Anterior cingulate cortex (tissue), 58 donors: ENCODE measurements at regions not wholly inside any gene's neighbourhood (a gene's known extent, or its start where the extent isn't known, plus 50 kb on each side); places are given as distances from the start of the nearest gene placed in this dataset.
"Not testable (repeated sequence)": the region's sequence is repeated elsewhere in the genome, so short reads cannot be mapped to it uniquely, and the experiment has no call there.

Experiments
- DNase-seq, 58 donors: peaks; one replicate each; lab custom pipeline; 2025; lab: John Stamatoyannopoulos, UW

DNA sequence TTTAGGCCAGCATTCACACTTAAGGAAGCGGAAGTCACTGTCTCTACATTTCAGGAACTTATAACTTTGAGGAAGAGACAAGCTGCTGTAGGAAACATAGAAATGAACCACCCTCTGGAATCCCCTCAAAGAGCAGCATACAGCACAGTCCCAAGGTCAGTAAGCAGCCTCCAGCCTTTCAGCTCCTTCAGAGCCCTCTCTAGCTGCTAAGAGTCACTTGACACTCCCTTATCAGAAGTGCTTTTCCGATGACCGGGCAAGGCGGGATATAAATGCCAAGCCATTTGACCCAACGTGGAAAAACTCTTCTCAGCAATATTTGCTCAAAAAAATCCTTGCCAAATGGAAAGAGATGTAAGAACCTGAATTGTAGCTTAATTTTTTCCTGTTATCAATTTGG lies 1284.3 kb downstream of the XPNPEP1 start:
- no peak for DNase-seq

DNA sequence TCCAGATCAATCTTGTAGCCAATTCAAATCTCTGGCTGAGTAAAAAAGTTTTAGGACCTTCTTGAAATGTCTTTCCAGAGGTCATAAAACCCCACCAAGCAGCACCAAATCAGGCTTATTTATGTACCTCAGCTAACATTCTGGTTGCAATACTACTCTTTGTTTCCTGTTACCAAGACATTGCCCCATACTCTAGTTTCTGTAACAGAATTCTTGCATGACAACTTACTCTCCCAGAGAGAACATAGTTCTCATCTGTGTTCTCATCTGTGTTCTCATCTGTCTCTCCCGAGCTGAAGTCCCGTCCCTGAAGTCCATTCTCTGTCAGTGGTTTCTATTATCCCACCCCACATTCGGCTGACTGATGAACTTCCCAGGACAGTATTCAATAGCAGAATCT lies 1285.1 kb downstream of the XPNPEP1 start:
- no peak for DNase-seq

DNA sequence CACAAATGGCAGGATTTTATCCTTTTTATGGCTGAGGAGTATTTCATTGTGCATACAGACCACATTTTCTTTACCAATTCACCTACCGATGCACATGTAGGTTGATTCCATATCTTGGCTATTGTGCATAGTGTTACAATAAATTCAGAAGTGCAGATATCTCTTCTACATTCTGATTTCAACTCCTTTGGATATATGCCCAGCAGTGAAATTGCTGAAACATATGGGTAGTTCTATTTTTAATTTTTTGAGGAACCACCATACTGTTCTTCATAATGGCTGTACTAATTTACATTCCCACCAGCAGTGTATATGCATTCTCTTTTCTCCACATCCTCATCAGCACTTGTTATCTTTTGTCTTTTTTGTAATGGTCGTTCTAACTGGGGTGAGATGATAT lies 1290.3 kb downstream of the XPNPEP1 start:
- no peak for DNase-seq

DNA sequence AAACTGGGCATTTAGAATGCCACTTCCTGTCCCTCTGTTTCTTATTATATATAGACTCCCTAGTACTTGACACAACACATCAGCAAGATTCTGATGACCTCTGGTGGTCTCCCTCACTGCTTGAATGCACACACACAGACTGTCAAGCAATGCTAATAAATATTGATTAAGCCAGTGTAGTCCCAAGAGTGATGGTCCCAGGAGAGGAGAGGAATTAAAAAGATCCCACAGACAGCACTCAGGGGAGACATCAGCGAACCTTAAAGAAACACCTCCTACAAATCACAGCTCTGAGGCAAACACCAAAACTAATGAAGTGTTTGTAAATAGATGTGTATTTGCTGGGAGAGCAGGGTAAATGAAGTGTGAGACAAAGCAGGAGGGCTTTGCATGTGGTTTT lies 1291.2 kb downstream of the XPNPEP1 start:
- no peak for DNase-seq

DNA sequence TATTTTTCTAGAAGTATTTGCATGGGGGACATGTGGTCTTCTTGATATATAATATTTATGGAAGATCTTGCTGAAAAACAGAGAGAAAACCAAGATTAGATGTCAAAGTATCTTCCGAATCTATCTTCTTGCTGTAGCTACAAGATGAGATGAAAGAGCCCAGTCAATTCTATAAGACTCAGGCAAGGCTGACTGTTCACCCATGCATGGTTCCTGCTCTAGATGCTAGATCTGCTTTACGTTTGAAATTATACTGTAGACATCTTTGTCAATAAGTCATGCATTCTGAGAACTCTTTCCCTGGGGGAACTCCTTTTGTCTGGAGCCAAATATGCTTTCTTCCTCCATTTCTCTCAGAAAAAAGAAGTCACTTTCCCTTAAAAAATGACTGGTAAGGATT lies 1292.0 kb downstream of the XPNPEP1 start:
- no peak for DNase-seq

DNA sequence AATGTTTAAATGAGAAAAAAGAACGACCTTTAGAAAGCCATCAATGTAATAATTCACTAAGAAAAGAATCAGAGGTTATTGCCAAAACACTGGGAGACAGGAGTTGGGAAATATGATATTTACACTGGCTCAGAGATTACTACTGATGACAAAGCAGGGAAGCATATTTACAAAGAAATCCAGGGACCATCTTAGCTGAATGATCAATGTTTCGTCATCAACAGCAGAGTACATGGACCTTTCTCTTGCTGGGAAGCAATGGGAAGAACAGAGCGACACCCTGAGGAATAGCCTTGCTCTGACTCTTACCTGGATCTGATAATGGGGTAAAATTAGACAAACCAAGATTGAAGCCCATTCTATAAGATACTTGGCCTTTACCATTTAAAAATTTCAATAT lies 1293.5 kb downstream of the XPNPEP1 start:
- DNase-seq: no peak

DNA sequence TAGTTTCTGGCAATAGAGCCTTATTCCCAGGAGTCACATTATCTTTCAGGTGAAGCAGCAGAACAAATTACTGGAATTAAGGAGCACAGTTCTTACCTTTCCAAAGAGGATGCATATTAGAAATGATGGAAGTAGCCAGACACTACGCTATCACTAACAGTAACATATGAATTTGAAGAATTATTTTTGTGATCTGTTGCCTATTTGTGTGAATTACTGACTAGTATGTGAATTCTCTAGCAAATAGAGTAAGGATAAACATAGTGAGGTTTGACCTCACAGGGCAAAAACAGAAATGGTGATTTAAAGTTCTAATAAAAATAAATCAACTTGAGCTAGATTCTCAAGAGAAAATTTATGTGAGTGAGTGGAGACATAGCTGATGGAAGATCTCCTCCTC lies 1299.3 kb downstream of the XPNPEP1 start:
- DNase-seq: no peak

DNA sequence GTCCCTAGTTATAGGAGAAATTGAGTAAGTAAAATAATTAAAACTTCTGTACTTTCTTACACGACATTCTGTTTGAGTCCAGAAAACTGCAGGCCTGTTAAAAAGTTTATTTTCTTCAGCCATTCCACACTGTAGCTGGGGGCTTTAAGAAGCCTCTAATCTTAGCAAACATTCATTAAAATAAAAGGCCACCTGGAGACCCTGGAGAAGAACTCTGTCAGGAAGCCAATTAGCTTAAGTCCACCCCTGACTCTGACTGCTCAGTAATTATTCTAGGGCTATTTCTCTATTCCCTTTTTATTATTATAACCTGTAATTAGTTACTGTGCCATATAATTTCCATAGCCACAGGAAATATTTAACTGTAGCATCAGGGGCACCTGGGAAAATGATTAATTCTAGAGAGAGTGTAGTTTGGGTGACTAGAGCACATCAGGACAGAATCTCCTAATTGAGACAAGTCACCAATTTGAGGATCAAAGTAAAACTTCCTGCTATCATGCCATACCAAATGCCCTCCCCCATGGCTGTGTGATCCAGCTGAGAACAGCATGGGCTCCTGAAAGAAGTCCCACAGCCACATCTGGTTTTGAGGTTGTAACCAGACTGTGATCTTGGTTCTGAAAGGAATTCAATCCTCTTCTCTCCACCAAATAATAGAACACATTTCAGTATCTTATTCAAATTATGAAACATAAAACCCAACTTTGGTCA lies 1302.3 kb downstream of the XPNPEP1 start:
- no peak for DNase-seq

DNA sequence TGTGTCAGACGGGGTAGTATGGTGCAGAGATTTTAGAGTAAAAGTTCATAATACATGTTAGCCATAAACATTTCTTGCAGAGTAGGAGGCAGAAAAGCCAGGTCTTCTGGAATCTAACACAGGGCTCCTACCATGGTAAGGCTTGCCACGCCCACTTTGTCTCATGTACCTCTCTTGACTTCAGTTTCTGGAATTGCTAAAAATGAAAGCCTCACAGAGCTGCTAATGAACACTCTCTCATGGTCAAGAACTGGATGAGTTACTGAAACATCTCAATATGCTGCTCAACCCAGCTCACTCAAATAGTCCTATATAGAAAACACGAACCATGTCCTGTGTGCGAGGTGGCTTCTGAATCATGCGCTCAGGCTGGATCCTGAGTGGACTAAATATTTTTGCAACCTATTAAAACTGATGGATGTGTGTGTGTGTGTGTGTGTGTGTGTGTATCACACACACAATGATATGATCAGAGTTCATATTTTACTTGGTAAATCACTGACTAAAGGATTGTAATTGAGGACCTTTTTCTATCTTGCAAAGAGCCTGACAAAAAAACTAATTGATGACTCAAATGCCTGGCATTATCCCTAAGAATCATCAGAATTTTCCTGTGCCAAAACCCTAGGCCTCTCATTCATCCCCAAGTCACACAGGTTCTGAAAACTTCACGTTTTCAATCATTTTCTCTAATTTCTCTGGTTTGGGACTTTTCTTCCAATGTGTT lies 1306.6 kb downstream of the XPNPEP1 start:
- DNase-seq: no peak

DNA sequence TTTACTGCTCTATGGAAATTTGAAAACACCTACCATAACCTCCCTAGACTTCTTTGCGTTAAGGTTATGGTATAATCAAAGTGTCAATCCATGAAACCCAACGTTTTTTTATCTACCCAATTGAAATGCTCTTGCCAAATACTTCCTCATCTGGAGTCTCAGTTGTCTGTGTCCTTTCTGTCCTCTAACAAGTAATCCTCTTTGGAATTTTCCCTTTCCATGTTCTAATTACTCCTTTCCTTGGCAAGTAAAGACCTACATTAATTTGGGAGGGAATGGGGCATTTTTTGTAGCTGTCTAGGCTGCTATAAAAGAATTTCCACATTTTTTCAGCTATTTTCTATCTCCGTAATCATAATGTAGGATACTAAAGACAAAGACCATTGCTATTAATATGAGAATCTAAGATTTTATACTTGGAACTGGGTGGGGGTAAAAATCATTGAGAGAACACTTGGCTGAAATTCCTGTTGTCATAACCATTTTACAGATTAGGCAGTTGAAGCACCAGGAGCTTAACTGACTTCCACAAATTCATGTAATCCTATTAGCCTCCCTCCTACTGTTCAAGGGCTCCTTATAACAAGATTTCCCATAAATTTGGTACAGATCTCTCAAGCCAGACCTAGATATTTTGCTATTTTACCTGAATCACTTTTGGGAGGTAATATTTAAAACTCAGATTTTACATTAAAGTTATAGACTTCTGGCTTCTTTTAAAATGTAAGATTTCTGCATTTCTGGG lies 1307.6 kb downstream of the XPNPEP1 start:
- no peak for DNase-seq

DNA sequence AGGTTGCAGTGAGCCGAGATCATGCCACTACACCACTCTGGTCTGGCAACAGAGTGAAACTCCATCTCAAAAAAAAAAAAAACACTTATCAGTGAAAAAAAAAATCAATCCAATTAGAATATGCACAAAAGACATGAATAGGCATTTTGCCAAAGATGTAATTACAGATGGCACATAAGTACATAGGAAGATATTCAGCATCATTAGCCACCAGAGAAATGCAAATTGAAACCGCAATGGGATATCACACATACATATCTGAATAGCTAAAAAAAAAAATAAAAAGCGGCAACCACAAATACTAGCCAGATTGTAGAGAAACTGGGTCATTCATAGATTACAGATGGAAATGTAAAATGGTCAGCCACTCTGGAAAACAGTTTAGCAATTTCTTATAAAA lies 1310.8 kb downstream of the XPNPEP1 start:
- no peak for DNase-seq

DNA sequence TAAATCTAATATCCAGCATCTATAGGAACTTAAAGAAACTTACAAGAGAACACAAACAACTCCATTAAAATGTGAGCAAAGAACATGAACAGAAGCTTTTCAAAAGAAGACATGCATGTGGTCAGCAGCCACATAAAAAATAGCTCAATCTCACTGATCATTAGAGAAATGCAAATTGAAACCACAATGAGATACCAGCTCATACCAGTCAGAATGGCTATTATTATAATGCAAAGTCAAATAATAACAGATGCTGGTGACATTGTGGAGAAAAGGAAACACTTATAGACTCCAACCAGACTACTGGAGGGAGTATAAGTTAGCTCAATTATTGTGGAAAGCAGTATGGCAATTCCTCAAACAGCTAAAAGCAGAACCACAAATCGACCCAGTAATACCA lies 1314.5 kb downstream of the XPNPEP1 start:
- DNase-seq: no peak

DNA sequence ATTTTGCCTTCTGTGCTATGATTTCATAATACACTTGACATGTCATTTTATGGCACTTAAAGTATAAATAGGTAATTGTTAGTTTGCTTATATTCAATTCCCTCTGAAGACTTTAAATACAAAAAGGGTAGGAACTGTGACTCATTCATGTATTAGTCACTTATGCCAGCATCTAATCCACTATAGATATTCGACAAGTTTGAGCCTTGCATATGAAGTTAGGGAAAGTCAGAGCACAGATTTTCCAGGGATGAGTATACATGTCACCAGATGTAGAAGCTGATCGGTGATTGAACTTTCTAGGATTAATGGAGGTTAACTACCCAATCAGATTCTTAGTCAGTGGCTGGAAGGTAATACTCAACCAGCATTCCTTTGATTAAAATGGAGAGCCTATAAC lies 1321.5 kb downstream of the XPNPEP1 start:
- no peak for DNase-seq

DNA sequence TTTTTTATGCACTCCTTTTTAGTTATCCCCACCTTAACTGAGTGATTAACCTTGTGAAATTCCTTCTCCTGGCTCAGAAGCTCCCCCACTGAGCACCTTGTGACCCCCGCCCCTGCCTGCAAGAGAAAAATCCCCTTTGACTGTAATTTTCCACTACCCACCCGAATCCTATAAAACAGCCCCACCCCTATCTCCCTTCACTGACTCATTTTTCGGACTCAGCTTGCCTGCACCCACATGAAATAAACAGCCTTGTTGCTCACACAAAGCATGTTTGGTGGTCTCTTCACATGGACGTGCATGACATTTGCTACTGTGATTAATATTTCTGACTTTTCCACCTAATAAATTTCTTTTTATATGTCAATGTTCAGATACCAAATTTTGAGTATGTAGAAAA lies 1322.8 kb downstream of the XPNPEP1 start:
- not testable (repeated sequence) for DNase-seq

DNA sequence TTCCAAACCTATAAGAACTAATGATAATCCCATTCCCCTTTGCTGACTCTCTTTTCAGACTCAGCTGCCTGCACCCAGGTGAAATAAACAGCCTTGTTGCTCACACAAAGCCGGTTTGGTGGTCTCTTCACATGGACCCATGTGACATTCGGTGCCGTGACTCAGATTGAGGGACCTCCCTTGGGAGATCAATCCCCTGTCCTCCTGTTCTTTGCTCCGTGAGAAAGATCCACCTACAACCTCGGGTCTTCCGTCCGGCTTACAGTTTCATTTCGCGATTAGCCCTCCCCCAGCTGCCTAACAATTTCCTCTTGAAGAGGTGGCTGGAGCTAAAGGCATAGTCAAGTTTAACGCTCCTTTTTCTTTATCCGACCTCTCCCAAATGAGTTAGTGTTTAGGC lies 1324.0 kb downstream of the XPNPEP1 start:
- not testable (repeated sequence) for DNase-seq

DNA sequence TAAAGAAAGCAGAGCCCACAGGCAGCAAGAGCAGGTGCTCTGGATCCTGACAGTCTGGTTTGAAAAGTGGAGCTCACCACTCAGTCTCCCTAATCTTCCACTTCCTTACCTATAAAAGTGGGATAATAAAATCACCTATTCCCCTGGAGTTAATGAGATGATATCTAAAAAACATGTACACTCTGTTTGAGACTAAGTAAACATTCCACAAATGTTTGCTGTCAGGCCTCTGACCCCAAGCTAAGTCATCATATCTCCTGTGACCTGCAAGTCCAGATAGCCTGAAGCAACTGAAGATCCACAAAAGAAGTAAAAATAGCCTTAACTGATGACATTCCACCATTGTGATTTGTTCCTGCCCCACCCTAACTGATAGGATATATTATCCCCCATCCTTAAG lies 1324.5 kb downstream of the XPNPEP1 start:
- DNase-seq: no peak

DNA sequence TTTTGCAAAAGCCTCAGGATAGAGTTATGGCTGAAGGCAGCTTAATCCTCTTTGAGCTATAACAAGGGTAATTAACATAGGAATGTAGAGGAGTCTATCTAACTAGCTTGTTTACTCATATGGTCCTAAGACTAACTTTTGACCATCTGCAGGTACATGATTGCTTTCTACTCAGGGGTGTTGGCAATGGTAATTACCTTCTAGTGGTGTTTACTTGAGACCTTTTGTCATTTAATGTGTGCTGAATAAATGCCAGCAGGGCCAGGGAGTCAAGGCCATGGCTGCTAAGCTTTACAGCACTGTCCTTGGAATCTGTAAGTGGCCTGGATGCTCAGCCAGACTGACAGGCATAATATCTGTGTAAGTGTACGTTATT lies 1325.0 kb downstream of the XPNPEP1 start:
- no peak for DNase-seq

DNA sequence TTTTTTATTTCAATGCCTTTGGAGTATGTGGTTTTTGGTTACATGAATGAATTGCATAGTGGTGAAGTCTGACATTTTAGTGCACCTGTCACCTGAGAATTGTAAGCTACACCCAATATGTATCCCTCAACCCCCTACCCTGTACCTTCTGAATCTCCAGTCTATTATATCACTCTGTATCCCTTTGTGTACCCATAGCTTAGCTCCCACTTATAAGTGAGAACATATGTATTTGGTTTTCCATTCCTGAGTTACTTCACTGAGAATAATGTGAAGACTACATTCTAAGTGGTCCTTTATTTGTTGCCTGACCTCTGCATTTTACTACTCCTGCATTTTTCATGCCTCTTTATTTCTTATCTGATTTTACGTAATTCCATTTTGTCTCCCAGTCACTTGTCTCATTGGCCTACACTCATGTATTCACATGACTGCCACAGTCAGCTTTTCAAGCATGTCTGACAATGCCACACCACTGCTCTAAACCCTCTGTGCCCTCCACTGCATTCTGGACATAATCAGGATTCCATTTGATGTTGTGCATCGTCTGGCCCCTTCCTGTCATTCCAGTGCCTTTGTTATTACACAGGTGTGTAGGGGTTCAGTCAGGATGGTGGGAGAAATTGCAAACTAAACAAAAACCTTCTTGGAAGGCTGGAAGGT lies 1325.5 kb downstream of the XPNPEP1 start:
- no peak for DNase-seq

DNA sequence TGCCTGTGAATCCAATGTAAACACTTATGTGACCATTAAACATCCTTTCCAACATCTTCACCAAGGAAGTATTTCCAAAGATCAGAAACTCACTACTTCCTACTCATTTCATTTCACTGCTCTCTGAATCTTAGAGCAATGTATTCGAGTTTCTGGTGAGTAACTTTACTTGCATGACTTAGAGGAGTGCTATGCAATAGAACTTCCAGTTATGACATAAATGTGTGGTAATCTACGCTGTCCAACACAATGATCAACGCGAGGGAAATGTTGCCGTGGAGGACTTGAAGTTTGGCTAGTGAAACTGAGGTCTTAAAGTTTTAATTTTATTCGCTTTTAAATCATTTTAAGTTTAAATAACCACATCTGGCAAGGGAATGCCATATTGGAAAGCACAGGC lies 1326.3 kb downstream of the XPNPEP1 start:
- no peak for DNase-seq

DNA sequence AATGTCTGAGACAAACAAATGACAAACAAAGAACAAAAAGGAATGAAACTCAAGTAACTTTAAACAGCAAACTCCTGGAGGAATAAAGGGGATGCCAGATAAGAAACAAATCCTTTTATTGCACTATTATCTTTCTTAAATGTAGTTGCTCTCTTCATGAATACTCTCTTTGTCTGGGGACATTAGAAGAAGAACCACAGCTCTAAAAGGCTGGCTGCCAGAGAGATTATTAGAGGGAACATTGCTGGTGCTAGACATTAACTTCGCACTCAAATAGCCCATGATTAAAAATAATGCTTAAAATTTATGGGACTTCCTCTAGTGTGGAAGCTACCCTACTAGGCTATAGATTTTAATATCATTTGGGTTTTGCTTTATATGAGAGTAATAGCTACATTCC lies 1330.4 kb downstream of the XPNPEP1 start:
- DNase-seq: no peak

DNA sequence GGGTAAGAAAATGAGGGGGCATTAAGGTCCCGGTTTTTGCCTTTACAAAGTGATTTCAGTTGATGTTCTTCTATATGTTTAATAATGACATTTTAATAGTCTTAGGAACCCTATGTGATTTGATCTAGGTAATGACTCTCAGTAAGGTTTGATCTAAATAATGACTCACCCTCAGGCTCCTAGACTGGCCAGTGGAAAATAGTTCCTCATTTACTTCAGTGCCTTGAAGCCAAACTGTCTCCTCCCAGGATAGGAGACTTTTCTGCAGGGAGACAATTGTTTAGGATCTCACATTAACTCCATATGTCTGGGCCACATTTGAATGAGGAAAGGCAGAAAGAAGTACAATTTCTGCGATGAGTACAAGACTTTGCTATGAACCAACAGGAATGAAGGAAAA lies 1331.9 kb downstream of the XPNPEP1 start:
- no peak for DNase-seq
